Testis (tissue), 2 donors: ENCODE measurements at regions not wholly inside any gene's neighbourhood (a gene's known extent, or its start where the extent isn't known, plus 50 kb on each side); places are given as distances from the start of the nearest gene placed in this dataset.

ENCODE experiments used
- DNase-seq: peaks from one replicate; pipeline ENCODE4 v3.0.0-alpha.2; 2019
- H3K27ac ChIP-seq, 2 donors: fragments of 200-600 bp; sonication (generic); one replicate each; pipeline ENCODE4 v1.5.1; 2019
- H3K27me3 ChIP-seq: fragments of 200-600 bp; sonication (generic); one replicate; pipeline ENCODE4 v1.5.1; 2019
- H3K36me3 ChIP-seq: fragments of 200-600 bp; sonication (generic); one replicate; pipeline ENCODE4 v1.5.1; 2017; ENCODE audit warnings: low read depth; ENCODE audit errors: missing control alignments
- H3K4me1 ChIP-seq: fragments of 200-600 bp; sonication (generic); one replicate; pipeline ENCODE4 v1.5.1; 2019
- H3K4me3 ChIP-seq, 2 donors: fragments of 200-600 bp; sonication (generic); one replicate each; pipeline ENCODE4 v1.5.1; 2017 to 2019
- H3K9me3 ChIP-seq: fragments of 200-600 bp; sonication (generic); one replicate; pipeline ENCODE4 v1.5.1; 2017
- CTCF ChIP-seq, 3 experiments: fragments of 450-650 bp in 2 of 3; fragments of 200-600 bp in 1 of 3; sonication (generic) in 1 of 3; IDR thresholded peaks; one replicate each; pipeline ENCODE4 v1.5.1; 2016 to 2019; ENCODE audit warnings: antibody characterized with exemption in 3 of 3, mild to moderate bottlenecking in 2 of 3, moderate library complexity in 1 of 3
- POLR2A ChIP-seq: fragments of 450-650 bp; IDR thresholded peaks from one replicate; pipeline ENCODE4 v1.6.1; 2017; ENCODE audit warnings: antibody characterized with exemption, mild to moderate bottlenecking, moderate library complexity
- WGBS, 2 donors: methylation state at CpG; one replicate each; pipeline ENCODE4 v1.1.5; 2018; 5-methylcytosine and 5-hydroxymethylcytosine counted together
- intact Hi-C: fragments of 100-400 bp; cut with DNase I; formaldehyde crosslinking; loops from one replicate; pipeline ENCODE4 v1.15.1; 2023; ENCODE audit warnings: low total_unique reads

- H3K27me3 ChIP-seq: no peaks in the 10 kb centered on the region
- H3K9me3 ChIP-seq: no peaks in the 10 kb centered on the region
- H3K4me1 ChIP-seq: no peaks in the 10 kb centered on the region
- no peak for DNase-seq
- no peaks in the 10 kb centered on the region for H3K36me3 ChIP-seq
- 47% methylated on average over 2 of the region's 2 CpGs for WGBS, 2 donors
- TF ChIP-seq POLR2A (no peak), CTCF (IDR thresholded peaks at IDR 0.05) (no peak)
- intact Hi-C loops: no loop called here
- H3K4me3 ChIP-seq: no peak overlapping the region
- H3K27ac ChIP-seq: no peak overlapping the region
These were observed 291.0 kb upstream of the DOK6 start for GRCh38 chr18:69109686-69110085.

GRCh38 chr18:69120833-69121232 lies 279.9 kb upstream of the DOK6 start:
- TF ChIP-seq POLR2A (no peak), CTCF (IDR thresholded peaks at IDR 0.05) (no peak)
- no peak overlapping the region for H3K27ac ChIP-seq
- intact Hi-C loops: no loop called here
- H3K9me3 ChIP-seq: no peaks in the 10 kb centered on the region
- no peaks in the 10 kb centered on the region for H3K4me1 ChIP-seq
- 65 to 68% methylated on average over 2 of the region's 2 CpGs for WGBS, 2 donors
- DNase-seq: no peak
- H3K27me3 ChIP-seq: no peaks in the 10 kb centered on the region
- H3K4me3 ChIP-seq: no peak overlapping the region
- no peaks in the 10 kb centered on the region for H3K36me3 ChIP-seq

GRCh38 chr18:69123421-69123820 lies 277.3 kb upstream of the DOK6 start:
- Histone ChIP-seq H3K27me3 (no peaks in the 10 kb centered on the region), H3K27ac (no peak overlapping the region), H3K4me1 (no peaks in the 10 kb centered on the region), H3K4me3 (no peak overlapping the region), H3K9me3 (no peaks in the 10 kb centered on the region), H3K36me3 (no peaks in the 10 kb centered on the region)
- 67 to 83% methylated on average over 1 of the region's 1 CpG for WGBS, 2 donors
- intact Hi-C loops: no loop called here
- no peak for DNase-seq
- TF ChIP-seq POLR2A (no peak), CTCF (IDR thresholded peaks at IDR 0.05) (no peak)

GRCh38 chr18:69127873-69128500 lies 272.7 kb upstream of the DOK6 start:
- peak; percentile 18 for DNase-seq
- 41 to 58% methylated on average over 3 of the region's 3 CpGs for WGBS, 2 donors

More at GRCh38 chr18:69127873-69128500, 272.7 kb upstream of the DOK6 start:
- TF ChIP-seq POLR2A (no peak), CTCF (IDR thresholded peaks at IDR 0.05) (no peak)
- H3K27ac ChIP-seq: no peak overlapping the region
- H3K4me3 ChIP-seq: no peak overlapping the region
- H3K9me3 ChIP-seq: no peaks in the 10 kb centered on the region
- H3K27me3 ChIP-seq: no peaks in the 10 kb centered on the region
- no peaks in the 10 kb centered on the region for H3K36me3 ChIP-seq
- no peaks in the 10 kb centered on the region for H3K4me1 ChIP-seq
- intact Hi-C loops: no loop called here
